ENCODE measurements at regions not wholly inside any gene's neighbourhood (a gene's known extent, or its start where the extent isn't known, plus 50 kb on each side); places are given as distances from the start of the nearest gene placed in this dataset.

DNA sequence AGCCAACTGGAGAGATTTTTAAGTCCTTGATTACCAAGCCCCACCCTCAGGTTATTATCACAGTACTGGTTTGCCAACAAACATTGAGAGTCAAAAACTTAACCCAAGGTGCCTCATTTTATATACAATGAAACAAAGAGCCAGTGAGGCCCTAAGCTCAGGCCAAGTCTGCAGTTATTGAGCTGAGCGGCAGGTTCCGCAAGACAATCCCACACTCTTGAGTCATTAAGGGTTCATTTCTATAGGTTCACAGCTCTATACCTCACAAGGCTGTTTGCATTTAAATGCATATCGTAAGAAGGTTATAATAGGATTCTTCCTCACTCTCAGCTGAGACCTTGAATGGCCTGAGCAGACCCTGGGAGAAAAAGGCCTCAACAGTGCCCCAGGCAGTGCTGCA is 268.4 kb upstream of the RGPD4 start:
- no peak for DNase-seq (ENCODE audit: low spot score)

DNA sequence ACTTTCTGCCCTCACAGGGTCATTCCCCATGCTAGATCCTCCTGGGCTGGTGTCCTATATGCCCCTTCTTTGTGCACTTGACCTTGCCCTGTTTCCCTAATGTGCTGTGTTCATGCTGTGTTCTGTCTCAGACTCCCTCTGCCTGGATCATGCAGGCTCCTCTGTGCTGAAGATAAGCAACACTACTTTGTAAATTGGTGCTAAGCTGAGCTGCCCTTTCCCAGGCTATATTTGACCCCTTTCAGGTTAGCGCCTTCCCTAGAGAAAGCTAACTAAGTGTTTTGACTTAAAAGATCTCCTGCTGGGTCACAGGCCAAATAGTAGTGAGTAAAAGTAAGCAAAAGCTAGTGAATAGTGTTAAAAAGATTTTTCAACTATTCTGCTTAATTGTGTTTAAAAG is 257.2 kb upstream of the RGPD4 start:
- DNase-seq (ENCODE audit: low spot score) = no peak

DNA sequence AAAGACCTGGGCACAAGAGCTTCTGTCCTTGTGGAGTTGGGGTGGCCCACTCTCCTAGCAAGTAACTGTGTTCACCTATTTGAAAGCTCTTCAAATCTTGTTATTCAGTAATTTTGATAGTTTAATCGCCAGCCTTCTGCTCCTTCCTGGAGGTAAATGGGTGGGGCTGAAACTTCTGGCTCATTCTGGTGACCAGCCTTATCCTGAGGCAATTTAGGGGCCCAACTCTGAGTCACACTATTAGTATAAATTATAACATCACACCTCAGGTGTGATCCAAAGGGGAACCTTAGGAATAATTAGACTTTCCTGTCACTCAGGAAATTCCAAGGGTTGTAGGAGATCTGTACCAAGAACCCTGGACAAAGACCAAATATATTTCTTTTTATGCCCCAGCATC is 255.8 kb upstream of the RGPD4 start:
- DNase-seq (ENCODE audit: low spot score) = no peak

DNA sequence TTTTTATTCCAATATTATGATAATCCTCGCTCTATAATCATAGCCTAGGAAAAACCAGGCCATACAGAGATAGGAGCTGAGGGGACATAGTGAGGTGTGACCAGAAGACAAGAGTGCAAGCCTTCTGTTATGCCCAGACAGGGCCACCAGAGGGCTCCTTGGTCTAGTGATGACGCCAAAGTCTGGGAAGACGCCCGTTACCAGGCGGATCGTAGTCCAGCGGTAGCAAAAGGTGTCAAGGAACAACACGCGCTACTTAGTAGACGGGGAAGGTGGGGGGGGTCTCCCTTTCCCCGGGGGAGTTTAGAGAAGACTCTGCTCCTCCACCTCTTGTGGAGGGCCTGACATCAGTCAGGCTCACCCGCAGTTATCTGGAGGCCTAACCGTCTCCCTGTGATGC is 253.8 kb upstream of the RGPD4 start:
- peak; percentile 8 for DNase-seq (ENCODE audit: low spot score)

DNA sequence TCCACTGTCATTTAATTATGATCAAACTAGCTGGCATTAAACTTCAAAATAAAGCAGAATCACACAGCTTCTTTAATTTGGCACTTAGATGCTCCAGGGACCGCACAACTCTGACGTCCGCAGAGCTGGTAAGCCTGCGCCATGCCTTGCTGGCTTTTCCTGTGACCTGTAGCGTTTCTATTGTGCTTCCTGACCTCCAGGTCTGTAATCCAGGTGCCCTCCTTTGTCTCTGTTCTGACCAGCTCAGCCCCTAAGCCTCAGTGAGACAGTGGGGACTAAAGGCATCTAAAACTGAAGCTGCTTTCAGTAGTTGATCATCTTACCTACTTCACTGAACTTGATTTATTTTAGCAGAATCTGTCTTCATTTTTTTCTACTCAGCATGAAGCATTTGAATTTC is 249.7 kb upstream of the RGPD4 start:
- DNase-seq (ENCODE audit: low spot score) = no peak

DNA sequence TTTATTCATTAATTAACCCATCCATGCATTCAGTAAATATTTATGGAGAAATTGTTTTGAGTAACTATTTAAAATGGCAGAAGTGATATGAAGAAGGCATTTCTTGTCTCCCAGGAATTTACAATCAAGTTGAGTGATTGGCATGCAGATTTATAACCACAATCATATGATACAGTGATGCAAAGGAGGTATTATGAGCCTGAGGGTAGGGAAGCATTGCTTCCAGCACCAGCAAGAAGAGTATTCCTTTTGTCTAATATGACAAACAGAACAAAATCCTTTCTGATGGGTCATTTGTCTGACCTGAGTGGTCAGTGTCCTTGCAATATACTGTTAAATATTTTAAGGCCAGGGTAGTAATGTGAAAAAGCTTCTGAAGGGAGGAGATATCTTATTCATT is 244.2 kb upstream of the RGPD4 start:
- DNase-seq (ENCODE audit: low spot score) = no peak

DNA sequence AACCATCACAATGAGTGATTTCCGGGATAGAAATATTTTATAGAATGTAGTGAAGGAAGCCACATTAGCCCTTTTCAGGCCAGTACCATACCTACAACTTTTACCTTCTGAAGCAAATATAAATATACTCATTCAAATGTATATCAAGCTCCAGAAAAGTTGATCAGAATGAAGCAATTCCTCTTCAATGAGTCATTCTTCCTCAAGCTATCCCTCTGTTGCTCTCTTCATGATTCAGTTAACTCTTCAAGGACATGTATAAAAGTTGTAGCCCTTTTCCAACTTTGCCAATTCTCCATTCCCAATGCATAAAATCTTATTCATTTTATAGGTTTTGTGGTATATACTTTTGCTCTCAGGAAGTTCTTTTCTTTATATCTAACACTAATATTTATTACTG is 242.1 kb upstream of the RGPD4 start:
- no peak for DNase-seq (ENCODE audit: low spot score)

DNA sequence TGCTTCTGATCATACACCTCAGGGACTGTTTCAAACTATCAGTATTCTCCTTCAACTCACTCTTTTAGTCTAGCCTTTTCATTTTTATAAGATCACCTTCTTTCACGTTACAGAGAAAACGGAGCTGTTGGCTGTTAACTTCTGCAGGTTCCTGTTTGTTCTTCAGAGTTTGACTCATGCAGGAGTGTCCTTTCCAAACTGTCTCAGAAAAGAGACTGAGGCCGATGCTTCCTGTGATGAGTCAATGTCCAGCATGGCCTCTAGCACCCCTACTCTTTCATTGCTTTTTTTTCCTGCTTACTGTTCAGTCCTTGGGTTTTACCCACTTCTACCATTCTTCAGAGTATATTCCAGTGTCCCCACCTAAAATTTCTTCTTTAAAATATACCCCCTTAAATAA is 240.8 kb upstream of the RGPD4 start:
- no peak for DNase-seq (ENCODE audit: low spot score)

DNA sequence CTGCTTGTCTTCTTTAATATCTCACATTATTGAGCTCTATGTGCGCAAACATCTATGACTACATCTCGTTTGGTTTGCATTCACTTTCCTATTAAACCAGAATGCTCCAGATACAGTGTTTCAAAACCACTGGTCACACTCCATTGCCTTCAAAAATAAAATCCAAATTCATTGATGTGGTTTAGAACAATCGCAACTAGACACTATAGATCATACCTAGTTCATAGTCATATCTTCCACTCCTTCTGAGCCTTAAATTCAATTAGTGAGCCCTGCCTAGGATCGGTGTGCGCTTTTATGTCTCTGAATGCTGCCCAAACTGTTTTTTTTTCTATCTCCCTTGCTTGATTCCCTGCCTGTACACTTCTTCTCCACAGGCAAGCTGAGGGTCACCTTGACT is 238.5 kb upstream of the RGPD4 start:
- DNase-seq (ENCODE audit: low spot score) = no peak

DNA sequence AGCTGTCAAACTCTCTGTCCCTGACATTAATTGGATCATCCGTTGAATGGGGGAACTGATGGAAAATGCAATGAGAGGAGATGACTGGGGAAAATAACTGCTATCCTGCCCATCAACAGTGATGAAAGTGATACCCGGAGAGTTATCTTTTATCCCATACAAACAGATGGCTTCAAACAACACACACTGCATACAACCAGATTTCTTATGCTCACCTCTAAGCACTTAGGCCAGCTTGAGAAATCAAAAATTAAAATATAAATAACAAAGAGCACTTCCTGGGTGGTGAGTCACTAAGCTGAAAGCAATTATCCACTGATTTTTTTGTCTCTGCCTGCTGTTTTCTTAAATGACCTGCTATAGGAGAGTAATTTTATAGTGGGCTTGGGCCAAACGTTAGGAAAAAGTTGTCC is 237.6 kb upstream of the RGPD4 start:
- no peak for DNase-seq (ENCODE audit: low spot score)

DNA sequence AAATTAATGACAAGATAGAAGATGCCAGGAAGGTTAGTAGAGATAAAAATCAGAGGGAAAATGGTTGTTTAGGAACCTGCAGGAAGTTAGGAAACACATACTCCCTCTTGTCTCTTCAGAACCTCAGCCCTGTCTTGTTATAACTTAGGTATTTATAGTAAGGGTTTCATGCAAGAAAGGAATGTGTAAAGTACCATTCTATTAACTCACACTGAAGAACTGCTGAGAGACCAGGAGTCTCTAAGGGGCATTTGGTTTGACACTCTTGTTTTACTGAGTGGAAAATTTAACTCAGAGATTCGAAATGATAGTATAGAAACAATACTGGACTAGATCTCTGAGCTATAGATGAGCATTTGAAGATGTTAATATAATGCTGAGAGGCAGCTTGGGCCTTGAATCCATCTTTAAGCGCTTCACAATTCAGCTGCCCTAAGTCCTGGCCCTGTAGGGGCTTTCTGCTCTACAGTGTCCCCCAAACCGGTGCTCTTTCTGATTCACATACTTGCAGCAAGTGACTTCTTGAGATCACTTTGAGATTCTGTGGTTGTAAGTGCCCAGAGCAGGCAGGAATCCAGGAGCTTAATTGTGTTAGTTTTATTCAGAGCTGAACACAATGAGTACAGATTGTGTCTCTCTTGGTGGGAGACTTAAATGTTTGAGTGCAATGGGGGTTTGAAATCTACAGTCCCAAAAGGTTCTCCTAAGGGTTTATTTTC is 235.0 kb upstream of the RGPD4 start:
- no peak for DNase-seq (ENCODE audit: low spot score)

DNA sequence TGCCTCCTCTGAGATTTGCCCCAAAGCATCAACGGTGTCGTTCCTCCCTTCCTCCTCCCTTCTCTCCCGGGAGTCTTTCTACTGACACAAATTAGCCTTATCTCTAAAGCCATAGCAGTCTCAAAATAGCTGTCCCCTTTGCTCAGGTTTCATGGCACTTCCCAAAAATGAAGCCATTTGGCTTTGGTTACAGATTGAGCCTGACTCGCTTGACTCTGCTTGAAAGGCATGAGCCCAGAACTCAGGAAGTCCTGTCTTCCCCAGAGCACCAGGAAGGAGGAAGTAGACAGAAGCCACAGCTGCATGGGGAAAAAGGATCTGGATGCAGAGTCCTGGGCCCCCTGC is 234.4 kb upstream of the RGPD4 start:
- no peak for DNase-seq (ENCODE audit: low spot score)

DNA sequence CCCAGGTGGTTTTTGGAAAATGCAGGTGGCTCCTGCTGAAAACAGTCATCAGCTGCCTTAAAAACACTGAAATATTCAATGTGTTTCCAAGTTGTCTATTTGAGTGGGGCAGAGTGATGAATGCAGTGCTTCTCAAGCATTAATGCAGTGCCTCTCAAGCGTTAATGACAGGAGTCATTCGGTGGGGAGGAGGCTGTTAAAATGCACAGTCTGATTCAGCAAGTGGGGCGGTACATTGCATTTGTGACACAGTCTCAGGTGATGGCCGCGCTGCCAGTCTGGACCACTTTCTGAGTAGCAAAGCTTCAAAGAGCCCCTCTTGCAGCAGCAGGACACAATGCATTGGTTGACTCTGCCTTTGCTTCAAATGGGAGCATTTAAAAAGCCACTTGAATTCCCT is 231.4 kb upstream of the RGPD4 start:
- no peak for DNase-seq (ENCODE audit: low spot score)

DNA sequence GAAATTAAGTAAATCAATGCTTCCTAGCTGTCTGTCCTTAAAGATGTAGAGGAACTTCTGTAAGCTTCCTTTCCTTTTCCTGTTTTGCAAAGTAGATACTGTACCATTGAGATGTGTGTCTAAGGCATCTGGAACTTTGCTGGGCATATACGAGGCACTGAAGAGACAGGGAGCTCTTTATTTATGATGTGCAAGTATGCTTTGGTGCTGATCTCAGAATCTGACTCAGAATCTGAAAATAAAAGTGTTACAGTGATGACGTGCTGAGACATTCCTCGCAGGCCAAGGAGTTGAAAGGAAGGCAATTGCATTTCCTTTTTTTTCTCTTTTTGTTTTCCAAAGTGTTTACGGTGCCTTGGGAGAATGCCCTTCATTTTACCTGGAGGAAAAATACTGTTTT is 230.9 kb upstream of the RGPD4 start:
- no peak for DNase-seq (ENCODE audit: low spot score)

DNA sequence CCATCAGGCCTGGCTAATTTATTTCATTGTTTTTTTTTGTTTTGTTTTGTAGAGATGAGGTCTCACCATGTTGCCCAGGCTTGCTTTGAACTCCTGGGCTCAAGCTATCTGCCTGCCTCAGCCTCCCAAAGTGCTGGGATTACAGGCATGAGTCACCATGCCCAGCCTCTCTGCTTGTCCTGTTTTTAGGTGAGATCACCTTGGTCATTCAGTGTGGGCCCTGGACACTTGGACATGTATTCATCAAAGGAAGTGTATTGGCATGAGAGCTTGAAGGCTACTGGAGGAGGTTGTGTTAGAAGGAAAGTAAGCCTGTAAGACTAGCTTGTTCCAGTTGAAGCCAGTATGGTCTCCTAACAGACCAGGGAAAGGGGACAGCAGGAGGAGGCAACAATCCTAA is 229.2 kb upstream of the RGPD4 start:
- no peak for DNase-seq (ENCODE audit: low spot score)

DNA sequence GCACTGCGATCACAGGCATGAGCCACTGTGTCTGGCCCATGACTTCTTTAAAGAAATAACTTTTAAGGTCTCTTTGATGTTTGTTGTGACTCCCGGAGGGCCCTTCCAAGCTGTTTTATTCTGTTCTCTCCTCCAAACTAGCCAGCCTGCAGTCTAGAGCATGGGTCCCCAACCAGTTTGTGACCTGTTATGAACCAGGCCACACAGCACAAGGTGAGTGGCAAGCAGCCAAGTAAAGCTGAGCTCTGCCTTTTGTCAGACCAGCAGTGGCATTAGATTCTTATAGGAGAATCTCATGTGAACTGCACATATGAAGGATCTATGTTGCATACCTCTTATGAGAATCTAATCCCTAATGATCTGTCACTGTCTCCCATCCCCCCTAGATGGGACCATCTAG is 223.9 kb upstream of the RGPD4 start:
- no peak for DNase-seq (ENCODE audit: low spot score)

DNA sequence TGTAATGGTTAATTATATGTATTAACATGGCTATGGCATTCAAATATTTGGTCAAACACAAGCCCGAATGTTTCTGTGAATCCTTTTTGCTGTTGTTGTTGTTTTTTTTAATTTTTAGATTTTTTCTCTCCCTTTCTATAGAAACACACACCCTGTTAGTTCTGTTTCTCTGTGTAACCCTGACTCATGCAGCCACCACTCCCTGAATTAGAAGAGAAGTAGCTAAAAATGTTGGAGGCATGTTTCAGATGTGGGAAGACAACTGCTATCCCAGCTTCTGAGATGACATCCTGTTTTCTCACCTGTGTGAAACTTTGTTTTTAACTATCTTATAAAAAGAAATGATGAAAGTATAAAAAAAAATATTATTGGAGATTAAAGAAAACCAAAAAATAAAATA is 219.6 kb upstream of the RGPD4 start:
- no peak for DNase-seq (ENCODE audit: low spot score)

DNA sequence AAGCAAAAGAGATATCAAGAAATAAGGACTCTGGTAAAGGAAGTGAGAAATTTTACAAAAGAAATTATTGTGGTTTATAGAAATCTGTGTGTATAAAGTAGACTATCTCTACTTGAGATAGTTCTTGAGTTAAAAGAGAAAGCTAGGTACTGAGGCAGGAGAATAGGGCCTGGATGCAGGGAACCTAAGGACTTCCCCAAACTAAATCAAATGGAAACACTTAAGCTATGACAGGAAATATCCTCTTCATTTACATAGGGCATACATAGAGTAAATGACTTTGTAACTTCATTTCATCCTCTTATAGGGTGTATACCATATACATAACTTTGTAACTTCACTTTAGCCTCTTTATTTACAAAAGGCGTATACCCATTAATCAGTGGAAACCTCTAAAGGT is 219.2 kb upstream of the RGPD4 start:
- DNase-seq (ENCODE audit: low spot score) = no peak

DNA sequence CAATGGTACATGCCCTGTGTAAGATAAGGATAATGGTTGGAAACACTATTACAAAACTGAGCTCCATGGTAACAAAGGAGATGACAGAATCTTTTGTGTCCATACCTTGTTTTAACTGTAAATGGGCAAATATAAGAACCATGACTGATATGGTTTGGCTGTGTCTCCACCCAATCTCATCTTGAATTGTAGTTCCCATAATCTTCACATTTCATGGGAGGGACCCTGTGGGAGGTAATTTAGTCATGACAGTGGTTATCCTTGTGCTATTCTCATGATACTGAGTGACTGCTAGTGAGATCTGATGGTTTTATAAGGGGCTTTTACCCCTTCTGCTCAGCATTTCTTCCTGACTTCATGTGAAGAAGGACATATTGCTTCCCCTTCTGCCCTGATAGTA is 211.7 kb upstream of the RGPD4 start:
- DNase-seq (ENCODE audit: low spot score) = no peak

DNA sequence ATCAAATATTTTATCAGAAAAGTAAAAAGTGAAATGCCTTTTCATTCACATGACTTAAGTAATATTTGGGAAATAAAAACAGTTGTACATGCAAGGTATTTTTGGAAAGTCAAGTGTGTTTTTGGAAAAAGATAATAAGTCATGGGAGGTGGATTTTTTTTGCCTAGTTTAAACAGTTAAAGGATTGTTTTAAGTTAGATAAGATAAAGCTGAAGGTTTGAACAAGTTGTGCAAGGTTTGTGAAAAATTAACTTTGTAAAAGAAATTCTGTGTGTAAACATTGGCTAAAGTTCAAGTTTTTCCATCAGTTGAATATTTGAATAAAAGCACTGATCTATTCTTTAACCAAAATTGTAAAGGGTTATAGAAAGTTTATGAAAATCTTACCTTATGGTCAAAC is 207.9 kb upstream of the RGPD4 start:
- no peak for DNase-seq (ENCODE audit: low spot score)

DNA sequence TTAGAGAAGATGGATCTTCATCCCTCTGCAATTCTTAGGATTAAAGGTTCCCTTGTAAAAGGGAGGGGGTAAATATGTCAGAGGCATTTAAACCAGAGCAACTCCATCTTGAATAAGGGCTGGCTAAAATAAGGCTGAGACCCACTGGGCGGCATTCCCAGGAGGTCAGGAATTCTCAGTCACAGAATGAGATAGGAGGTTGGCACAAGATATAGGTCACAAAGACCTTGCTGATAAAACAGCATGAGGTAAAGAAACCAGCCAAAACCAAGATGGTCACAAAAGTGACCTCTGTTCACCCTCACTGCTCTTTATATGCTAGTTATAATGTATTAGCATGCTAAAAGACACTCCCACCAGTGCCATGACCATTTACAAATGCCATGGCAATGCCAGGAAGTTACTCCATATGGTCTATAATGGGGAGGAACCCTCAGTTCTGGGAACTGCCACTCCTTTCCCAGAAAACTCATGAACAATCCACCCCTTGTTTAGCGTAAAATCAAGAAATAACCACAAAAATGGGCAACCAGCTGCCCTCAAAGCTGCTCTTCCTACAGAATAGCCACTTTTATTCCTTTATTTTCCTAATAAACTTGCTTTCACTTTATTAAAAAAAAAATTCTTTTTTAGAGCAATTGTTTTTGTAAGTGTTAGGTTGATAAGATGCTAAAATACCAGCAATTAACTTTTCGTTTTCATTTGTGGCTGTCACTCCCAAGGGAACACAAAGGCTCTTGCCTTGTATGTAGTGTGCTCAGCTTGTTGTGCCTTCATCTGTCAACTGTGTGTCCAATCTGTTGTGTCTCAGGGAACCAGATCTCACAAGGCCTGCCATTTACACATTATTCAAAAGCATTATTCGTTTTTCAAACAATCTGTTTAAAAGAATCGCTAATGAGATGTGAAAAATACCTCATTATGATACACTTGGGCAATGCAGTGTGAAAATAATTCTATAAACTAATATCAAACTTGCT is 205.2 kb upstream of the RGPD4 start:
- DNase-seq (ENCODE audit: low spot score) = no peak

DNA sequence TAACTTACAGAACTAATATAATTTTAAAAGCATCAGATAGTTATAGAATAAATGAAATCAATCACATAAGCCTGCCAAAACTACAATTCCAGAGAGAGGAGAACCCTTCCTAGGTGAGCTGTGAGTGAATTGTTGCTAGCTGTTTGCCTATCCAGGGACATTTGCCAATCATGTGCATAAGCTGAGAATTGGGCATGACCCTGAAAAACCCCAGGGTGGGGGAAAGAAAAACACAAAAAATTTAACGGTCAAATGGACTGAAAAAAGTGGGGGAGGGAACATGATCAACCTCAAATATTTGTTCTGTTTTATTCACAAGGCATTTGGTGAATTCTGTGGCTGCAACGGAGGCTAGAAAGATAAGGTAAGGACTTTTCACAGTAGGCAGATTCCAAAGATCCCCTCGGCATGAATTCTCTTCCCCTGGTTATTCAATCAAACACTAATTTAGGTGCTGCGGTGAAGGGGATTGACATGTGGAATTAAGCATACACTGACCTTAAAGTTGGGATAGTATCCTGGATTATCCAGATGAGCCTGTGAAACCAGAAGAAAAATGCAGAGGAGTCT is 203.9 kb upstream of the RGPD4 start:
- DNase-seq (ENCODE audit: low spot score) = no peak

DNA sequence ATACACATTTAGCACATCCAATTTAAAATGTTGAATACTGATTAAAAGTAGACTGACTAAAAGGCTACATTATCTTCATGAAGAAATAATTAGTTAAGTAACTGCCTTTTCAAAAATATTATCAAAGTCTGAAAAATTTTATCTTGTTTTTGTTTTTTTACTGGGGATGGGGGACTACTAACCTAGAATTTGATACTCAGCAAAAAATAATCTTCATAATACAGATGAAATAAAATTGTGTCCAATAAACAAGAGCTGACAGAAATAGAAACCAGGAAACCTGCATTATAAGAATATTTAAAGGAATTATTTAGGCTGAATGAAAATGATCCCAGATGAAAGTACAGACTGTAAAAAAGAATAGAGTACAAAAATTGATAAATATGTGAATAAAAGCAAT is 200.7 kb upstream of the RGPD4 start:
- DNase-seq (ENCODE audit: low spot score) = no peak

Measured in HuH-7 (cell line).